IMR-90 (cell line): ENCODE measurements at regions not wholly inside any gene's neighbourhood (a gene's known extent, or its start where the extent isn't known, plus 50 kb on each side); places are given as distances from the start of the nearest gene placed in this dataset.

Experiments used
- ATAC-seq: fragments of 200-7000 bp; cut with Tn5 transposase; 2 replicates; pipeline ENCODE4 v1.9.1; 2020; ENCODE audit warnings: low read depth, mild to moderate bottlenecking, moderate library complexity
- BruUV-seq: library from RNA; stranded (reverse); fragments of 400-500 nt; replicated peaks from 2 replicates; lab custom pipeline; 2021; lab: Mats Ljungman, UMichigan
- CTCF ChIA-PET: fragments of 300-600 bp; formaldehyde crosslinking; extraction: SDS; loops from one replicate; lab custom pipeline; 2021; ENCODE audit warnings: antibody characterized with exemption; lab: Yijun Ruan, JAX
- POLR2A ChIA-PET: fragments of 300-600 bp; sonication (Branson Sonifier 250); formaldehyde crosslinking; loops from one replicate; lab custom pipeline; 2022; ENCODE audit warnings: antibody characterized with exemption; ENCODE audit not compliant: unreplicated experiment; lab: Charles Lee
- DNase-seq: peaks from one replicate; pipeline ENCODE4 v3.0.0; 2013
- H2AFZ ChIP-seq: replicated peaks from 2 replicates; pipeline ENCODE3; 2013; ENCODE audit warnings: low read length, mild to moderate bottlenecking; ENCODE audit not compliant: poor library complexity
- H2AK5ac ChIP-seq: 2 replicates; pipeline ENCODE4 v1.6.1; 2013; ENCODE audit warnings: low read depth, low read length, inconsistent platforms
- H2AK9ac ChIP-seq: replicated peaks from 2 replicates; pipeline ENCODE3; 2013; ENCODE audit warnings: mild to moderate bottlenecking, low read depth, low read length, moderate library complexity; ENCODE audit not compliant: poor library complexity
- H2BK120ac ChIP-seq: 2 replicates; pipeline ENCODE4 v1.6.1; 2013; ENCODE audit warnings: low read depth, low read length, inconsistent platforms
- H2BK15ac ChIP-seq: 3 replicates; pipeline ENCODE4 v1.6.1; 2013; ENCODE audit warnings: low read depth, low read length, inconsistent platforms
- H2BK20ac ChIP-seq: 2 replicates; pipeline ENCODE4 v1.6.1; 2013; ENCODE audit warnings: low read depth, mild to moderate bottlenecking, inconsistent platforms, low read length, moderate library complexity
- H2BK5ac ChIP-seq: 2 replicates; pipeline ENCODE4 v1.6.1; 2013; ENCODE audit warnings: mild to moderate bottlenecking, low read depth, low read length, inconsistent platforms; ENCODE audit not compliant: poor library complexity, severe bottlenecking
- H3K14ac ChIP-seq: replicated peaks from 2 replicates; pipeline ENCODE4 v1.6.1; 2013; ENCODE audit warnings: low read depth, low read length, inconsistent platforms
- H3K18ac ChIP-seq: 2 replicates; pipeline ENCODE4 v1.6.1; 2013; ENCODE audit warnings: low read depth, low read length, control low read depth
- H3K23ac ChIP-seq: 2 replicates; pipeline ENCODE4 v1.6.1; 2013; ENCODE audit warnings: low read depth, low read length, inconsistent platforms
- H3K27ac ChIP-seq: 2 replicates; pipeline ENCODE4 v1.5.1; 2013; ENCODE audit warnings: mild to moderate bottlenecking, control low read depth, low read length; ENCODE audit not compliant: insufficient read depth
- H3K27me3 ChIP-seq: 2 replicates; pipeline ENCODE4 v1.6.1; 2013; ENCODE audit warnings: low read length; ENCODE audit not compliant: control insufficient read depth, insufficient read depth
- H3K36me3 ChIP-seq: 2 replicates; pipeline ENCODE4 v1.6.1; 2013; ENCODE audit warnings: low read length, mixed read lengths; ENCODE audit not compliant: control insufficient read depth, insufficient read depth
- H3K4ac ChIP-seq: 2 replicates; pipeline ENCODE4 v1.6.1; 2013; ENCODE audit warnings: low read depth, low read length, inconsistent platforms
- H3K4me1 ChIP-seq: 2 replicates; pipeline ENCODE4 v1.6.1; 2013; ENCODE audit warnings: low read length, mixed read lengths; ENCODE audit not compliant: control insufficient read depth, insufficient read depth
- H3K4me2 ChIP-seq: 2 replicates; pipeline ENCODE4 v1.6.1; 2013; ENCODE audit warnings: low read depth, mild to moderate bottlenecking, control low read depth, low read length, moderate library complexity
- H3K4me3 ChIP-seq: 2 replicates; pipeline ENCODE4 v1.5.1; 2013; ENCODE audit warnings: low read depth, mild to moderate bottlenecking, control low read depth, low read length, moderate library complexity; ENCODE audit not compliant: insufficient read depth
- H3K56ac ChIP-seq: 2 replicates; pipeline ENCODE4 v1.6.1; 2013; ENCODE audit warnings: low read length, inconsistent platforms; ENCODE audit not compliant: insufficient read depth; ENCODE audit errors: extremely low read depth
- H3K79me1 ChIP-seq, 2 experiments: 2 replicates each; pipeline ENCODE4 v1.6.1; 2013; ENCODE audit warnings: low read length in 2 of 2, inconsistent platforms in 1 of 2, low read depth in 1 of 2
- H3K9ac ChIP-seq: 2 replicates; pipeline ENCODE4 v1.6.1; 2013; ENCODE audit warnings: low read depth, low read length, control low read depth
- H3K9me1 ChIP-seq: 2 replicates; pipeline ENCODE4 v1.6.1; 2013; ENCODE audit warnings: low read length, inconsistent platforms; ENCODE audit not compliant: insufficient read depth
- H3K9me3 ChIP-seq: 2 replicates; pipeline ENCODE4 v1.6.1; 2013; ENCODE audit warnings: low read length; ENCODE audit not compliant: control insufficient read depth, insufficient read depth
- H4K20me1 ChIP-seq: 2 replicates; pipeline ENCODE4 v1.6.1; 2013; ENCODE audit warnings: low read length, inconsistent platforms; ENCODE audit not compliant: insufficient read depth
- H4K5ac ChIP-seq: 2 replicates; pipeline ENCODE4 v1.6.1; 2013; ENCODE audit warnings: mild to moderate bottlenecking, low read depth, low read length, control low read depth
- H4K8ac ChIP-seq, 2 experiments: 2 replicates each; pipeline ENCODE4 v1.6.1; 2013; ENCODE audit warnings: low read depth in 2 of 2, low read length in 2 of 2, control low read depth in 1 of 2, inconsistent platforms in 1 of 2
- H4K91ac ChIP-seq: 2 replicates; pipeline ENCODE4 v1.6.1; 2013; ENCODE audit warnings: low read depth, low read length, inconsistent platforms; ENCODE audit not compliant: insufficient read depth
- CEBPB ChIP-seq: IDR thresholded peaks from 2 replicates; pipeline ENCODE4 v1.6.1; 2012; ENCODE audit warnings: low read depth, low read length, improper control_type of control experiment
- FOS ChIP-seq: fragments of 150-350 bp; IDR thresholded peaks from 2 replicates; pipeline ENCODE4 v1.6.1; 2016; ENCODE audit warnings: low read depth, low read length
- MAFK ChIP-seq: IDR thresholded peaks from 2 replicates; pipeline ENCODE4 v1.6.1; 2012; ENCODE audit warnings: low read depth, low read length, improper control_type of control experiment
- MXI1 ChIP-seq: IDR thresholded peaks from 2 replicates; pipeline ENCODE4 v1.6.1; 2012; ENCODE audit warnings: low read depth, mild to moderate bottlenecking, low read length, moderate library complexity, borderline replicate concordance
- NFE2L2 ChIP-seq: fragments of 150-350 bp; IDR thresholded peaks from 2 replicates; pipeline ENCODE4 v1.6.1; 2016; ENCODE audit warnings: low read depth, mild to moderate bottlenecking, low read length
- POLR2A ChIP-seq: IDR thresholded peaks from 2 replicates; pipeline ENCODE4 v1.6.1; 2012; ENCODE audit warnings: mild to moderate bottlenecking, low read depth, low read length
- RFX5 ChIP-seq: IDR thresholded peaks from 2 replicates; pipeline ENCODE4 v1.8.0; 2012; ENCODE audit warnings: low read depth, mild to moderate bottlenecking, low read length, moderate library complexity
- SMC3 ChIP-seq: fragments of 150-350 bp; IDR thresholded peaks from 2 replicates; pipeline ENCODE4 v1.6.1; 2016; ENCODE audit warnings: low read depth, mild to moderate bottlenecking, antibody characterized with exemption, low read length, moderate library complexity
- WGBS, 2 experiments: methylation state at CpG; one replicate each; pipeline versions ENCODE4 v1.1.5 to v1.1.7; 2013; ENCODE audit warnings: missing lambda C conversion rate in 2 of 2; ENCODE audit not compliant: insufficient read length in 1 of 2; ENCODE audit errors: extremely low coverage in 2 of 2; 5-methylcytosine and 5-hydroxymethylcytosine counted together
- dilution Hi-C: fragments of 300-500 bp; cut with HindIII; formaldehyde crosslinking; loops from one replicate; pipeline ENCODE4 v1.14.3; 2018; ENCODE audit warnings: low sequenced_read_pairs; ENCODE audit not compliant: unreplicated experiment
- in situ Hi-C: fragments of 300-500 bp; cut with MboI; formaldehyde crosslinking; loops from 3 replicates; pipeline ENCODE4 v1.14.3; 2019; ENCODE audit warnings: low sequenced_read_pairs, inconsistent platforms, mixed read lengths
- intact Hi-C: fragments of 100-400 bp; cut with micrococcal nuclease; formaldehyde crosslinking; loops from 2 replicates; pipeline ENCODE4 v1.10.0; 2022

GRCh38 chr19:23547816-23548430 is 139.1 kb downstream of the ZNF675 start:
- no peak overlapping the region for H4K5ac ChIP-seq
- dilution Hi-C loops, result no loop called here
- H3K56ac ChIP-seq, result no peak overlapping the region
- H2AK9ac ChIP-seq, result no peak overlapping the region
- in situ Hi-C loops, result no loop called here
- DNase-seq, result no peak
- H3K4ac ChIP-seq, result no peak overlapping the region
- no peak overlapping the region for H3K27ac ChIP-seq
- 75% methylated on average over 4 of the region's 11 CpGs; no CpG with 5 or more reads in 1 of the 2 experiments for WGBS, 2 experiments
- no peak overlapping the region for H2BK5ac ChIP-seq
- no peaks in the 10 kb centered on the region for H3K9me1 ChIP-seq
- no peak overlapping the region for H4K91ac ChIP-seq
- H3K79me1 ChIP-seq, result no peaks in the 10 kb centered on the region
- no TSS peak for BruUV-seq
- POLR2A ChIA-PET, result no interaction called here
- H3K9ac ChIP-seq, result no peak overlapping the region
- H3K4me1 ChIP-seq, result no peaks in the 10 kb centered on the region
- H4K8ac ChIP-seq, result no peak overlapping the region
- H3K9me3 ChIP-seq, result peaks cover 23% of the 10 kb centered on the region
- no peak overlapping the region for H3K18ac ChIP-seq
- TF ChIP-seq RFX5, result no peak
- TF ChIP-seq MAFK, result no peak
- no peak for TF ChIP-seq MXI1
- TF ChIP-seq POLR2A, result no peak
- no peak for TF ChIP-seq FOS
- TF ChIP-seq NFE2L2, result no peak
- TF ChIP-seq SMC3, result no peak
- TF ChIP-seq CEBPB, result no peak
- H2BK20ac ChIP-seq, result no peak overlapping the region
- H2BK120ac ChIP-seq, result no peak overlapping the region
- H3K4me3 ChIP-seq, result no peak overlapping the region
- H4K20me1 ChIP-seq, result no peaks in the 10 kb centered on the region
- H3K4me2 ChIP-seq, result no peak overlapping the region
- CTCF ChIA-PET, result no interaction called here
- ATAC-seq, result no peak
- no peak overlapping the region for H3K23ac ChIP-seq
- H2AK5ac ChIP-seq, result no peak overlapping the region
- intact Hi-C loops, result no loop called here
- H3K14ac ChIP-seq, result no peak overlapping the region
- H2AFZ ChIP-seq, result no peak overlapping the region
- no peaks in the 10 kb centered on the region for H3K27me3 ChIP-seq
- no peak overlapping the region for H2BK15ac ChIP-seq
- H3K36me3 ChIP-seq, result no peaks in the 10 kb centered on the region
